ENCODE measurements at regions not wholly inside any gene's neighbourhood (a gene's known extent, or its start where the extent isn't known, plus 50 kb on each side); places are given as distances from the start of the nearest gene placed in this dataset.

DNA sequence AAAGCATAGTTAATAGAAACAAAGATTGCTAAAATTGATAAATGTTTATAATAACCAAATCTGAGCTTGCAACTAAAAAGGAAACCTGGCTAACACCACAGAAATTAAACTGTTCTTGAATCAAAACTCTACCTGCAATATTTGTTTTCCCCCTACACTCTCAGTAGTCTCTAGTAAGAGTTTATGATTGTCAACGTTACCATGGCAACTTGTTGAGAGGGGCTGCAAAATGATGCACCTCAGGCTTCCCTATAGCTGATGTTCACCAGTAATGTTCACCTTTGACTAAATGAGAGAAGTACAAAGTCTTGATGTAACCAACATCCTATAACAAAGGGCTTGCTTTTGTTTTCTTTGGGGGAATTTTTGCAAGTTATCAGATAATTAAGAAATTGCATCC, 101.1 kb upstream of the FHIT start:
- TF ChIP-seq POLR2A (IDR thresholded peaks at IDR 0.05): no peak
- TF ChIP-seq, protein P1, sequence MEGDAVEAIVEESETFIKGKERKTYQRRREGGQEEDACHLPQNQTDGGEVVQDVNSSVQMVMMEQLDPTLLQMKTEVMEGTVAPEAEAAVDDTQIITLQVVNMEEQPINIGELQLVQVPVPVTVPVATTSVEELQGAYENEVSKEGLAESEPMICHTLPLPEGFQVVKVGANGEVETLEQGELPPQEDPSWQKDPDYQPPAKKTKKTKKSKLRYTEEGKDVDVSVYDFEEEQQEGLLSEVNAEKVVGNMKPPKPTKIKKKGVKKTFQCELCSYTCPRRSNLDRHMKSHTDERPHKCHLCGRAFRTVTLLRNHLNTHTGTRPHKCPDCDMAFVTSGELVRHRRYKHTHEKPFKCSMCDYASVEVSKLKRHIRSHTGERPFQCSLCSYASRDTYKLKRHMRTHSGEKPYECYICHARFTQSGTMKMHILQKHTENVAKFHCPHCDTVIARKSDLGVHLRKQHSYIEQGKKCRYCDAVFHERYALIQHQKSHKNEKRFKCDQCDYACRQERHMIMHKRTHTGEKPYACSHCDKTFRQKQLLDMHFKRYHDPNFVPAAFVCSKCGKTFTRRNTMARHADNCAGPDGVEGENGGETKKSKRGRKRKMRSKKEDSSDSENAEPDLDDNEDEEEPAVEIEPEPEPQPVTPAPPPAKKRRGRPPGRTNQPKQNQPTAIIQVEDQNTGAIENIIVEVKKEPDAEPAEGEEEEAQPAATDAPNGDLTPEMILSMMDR (IDR thresholded peaks at IDR 0.05): no peak
